ENCODE measurements at regions not wholly inside any gene's neighbourhood (a gene's known extent, or its start where the extent isn't known, plus 50 kb on each side); places are given as distances from the start of the nearest gene placed in this dataset.

GRCh38 chr13:44787617-44788016 lies 201.7 kb downstream of the NUFIP1 start:
- no peaks in the 10 kb centered on the region for H3K9me3 ChIP-seq (ENCODE audit: low read length)
- no peak overlapping the region for H3K4me2 ChIP-seq (ENCODE audit: low read length)
- H3K27me3 ChIP-seq (ENCODE audit: insufficient read depth, low read length) = no peaks in the 10 kb centered on the region
- TF ChIP-seq EZH2 (IDR thresholded peaks at IDR 0.05; ENCODE audit: borderline replicate concordance, low read length) (no peak), CTCF (IDR thresholded peaks at IDR 0.05; ENCODE audit: low read length) (no peak)
- H3K4me3 ChIP-seq (ENCODE audit: low read depth, low read length, poor library complexity, severe bottlenecking) = no peak overlapping the region
- no peak overlapping the region for H3K9ac ChIP-seq (ENCODE audit: low read length)
- no peaks in the 10 kb centered on the region for H3K36me3 ChIP-seq (ENCODE audit: insufficient read depth, low read length)
- H3K4me1 ChIP-seq (ENCODE audit: insufficient read depth, low read length, severe bottlenecking) = no peaks in the 10 kb centered on the region
- no peaks in the 10 kb centered on the region for H4K20me1 ChIP-seq (ENCODE audit: insufficient read depth, low read length)
- H3K27ac ChIP-seq (ENCODE audit: low read depth, low read length, poor library complexity, severe bottlenecking) = no peak overlapping the region
- no peak overlapping the region for H2AFZ ChIP-seq (ENCODE audit: low read length)
- no peaks in the 10 kb centered on the region for H3F3A ChIP-seq (ENCODE audit: insufficient read depth, low read length)
- no peaks in the 10 kb centered on the region for H3K9me2 ChIP-seq (ENCODE audit: low read depth, low read length)
- no peaks in the 10 kb centered on the region for H3K79me2 ChIP-seq (ENCODE audit: insufficient read depth, low read length)

DNA sequence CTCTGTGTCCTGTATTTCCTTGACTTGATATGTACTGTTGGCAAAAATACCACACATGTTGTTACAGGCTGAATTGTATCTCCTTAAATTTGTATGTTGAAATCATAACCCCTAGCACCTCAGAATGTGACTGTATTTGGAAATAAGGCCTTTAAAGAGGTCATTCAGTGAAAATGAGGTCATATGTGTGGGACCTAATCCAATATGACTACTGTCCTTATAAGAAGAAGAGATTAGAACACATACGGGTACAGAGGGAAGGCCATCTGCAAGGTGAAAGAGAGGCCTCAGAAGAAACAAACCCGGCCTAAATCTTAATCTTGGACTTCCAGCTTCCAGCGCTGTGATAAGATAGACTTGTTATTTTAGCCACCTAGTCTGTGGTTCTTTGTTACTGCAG lies 202.5 kb downstream of the NUFIP1 start:
- H3K4me1 ChIP-seq (ENCODE audit: insufficient read depth, low read length, severe bottlenecking) = no peaks in the 10 kb centered on the region
- H3K9me3 ChIP-seq (ENCODE audit: low read length) = no peaks in the 10 kb centered on the region
- H4K20me1 ChIP-seq (ENCODE audit: insufficient read depth, low read length) = no peaks in the 10 kb centered on the region
- no peak overlapping the region for H3K27ac ChIP-seq (ENCODE audit: low read depth, low read length, poor library complexity, severe bottlenecking)
- no peak overlapping the region for H2AFZ ChIP-seq (ENCODE audit: low read length)
- H3K36me3 ChIP-seq (ENCODE audit: insufficient read depth, low read length) = no peaks in the 10 kb centered on the region
- H3K27me3 ChIP-seq (ENCODE audit: insufficient read depth, low read length) = no peaks in the 10 kb centered on the region
- no peak for TF ChIP-seq EZH2 (IDR thresholded peaks at IDR 0.05; ENCODE audit: borderline replicate concordance, low read length)
- no peak for TF ChIP-seq CTCF (IDR thresholded peaks at IDR 0.05; ENCODE audit: low read length)
- H3K79me2 ChIP-seq (ENCODE audit: insufficient read depth, low read length) = no peaks in the 10 kb centered on the region
- H3K9me2 ChIP-seq (ENCODE audit: low read depth, low read length) = no peaks in the 10 kb centered on the region
- no peak overlapping the region for H3K4me3 ChIP-seq (ENCODE audit: low read depth, low read length, poor library complexity, severe bottlenecking)
- H3K9ac ChIP-seq (ENCODE audit: low read length) = no peak overlapping the region
- no peak overlapping the region for H3K4me2 ChIP-seq (ENCODE audit: low read length)
- no peaks in the 10 kb centered on the region for H3F3A ChIP-seq (ENCODE audit: insufficient read depth, low read length)

- Histone ChIP-seq H3K9me3 (ENCODE audit: low read length) (no peaks in the 10 kb centered on the region), H3K4me3 (ENCODE audit: low read depth, low read length, poor library complexity, severe bottlenecking) (no peak overlapping the region), H3K36me3 (ENCODE audit: insufficient read depth, low read length) (no peaks in the 10 kb centered on the region), H4K20me1 (ENCODE audit: insufficient read depth, low read length) (no peaks in the 10 kb centered on the region), H3K4me1 (ENCODE audit: insufficient read depth, low read length, severe bottlenecking) (no peaks in the 10 kb centered on the region), H3K27ac (ENCODE audit: low read depth, low read length, poor library complexity, severe bottlenecking) (no peak overlapping the region), H3K9me2 (ENCODE audit: low read depth, low read length) (no peaks in the 10 kb centered on the region), H3K79me2 (ENCODE audit: insufficient read depth, low read length) (no peaks in the 10 kb centered on the region), H3K9ac (ENCODE audit: low read length) (no peak overlapping the region), H2AFZ (ENCODE audit: low read length) (no peak overlapping the region), H3K4me2 (ENCODE audit: low read length) (no peak overlapping the region), H3K27me3 (ENCODE audit: insufficient read depth, low read length) (no peaks in the 10 kb centered on the region), H3F3A (ENCODE audit: insufficient read depth, low read length) (no peaks in the 10 kb centered on the region)
- no peak for TF ChIP-seq EZH2 (IDR thresholded peaks at IDR 0.05; ENCODE audit: borderline replicate concordance, low read length)
- no peak for TF ChIP-seq CTCF (IDR thresholded peaks at IDR 0.05; ENCODE audit: low read length)
These were observed 203.9 kb downstream of the NUFIP1 start for GRCh38 chr13:44785401-44785800.

Measured in OCI-LY1 (cell line).